DND-41 (cell line): ENCODE measurements at regions not wholly inside any gene's neighbourhood (a gene's known extent, or its start where the extent isn't known, plus 50 kb on each side); places are given as distances from the start of the nearest gene placed in this dataset.

Experiments
- ATAC-seq: fragments of 200-7000 bp; cut with Tn5 transposase; 3 replicates; pipeline ENCODE4 v1.9.1; 2021; ENCODE audit warnings: low read depth; ENCODE audit not compliant: insufficient read depth
- DNase-seq: peaks from one replicate; pipeline ENCODE4 v3.0.0-alpha.2; 2020
- H2AFZ ChIP-seq: 2 replicates; pipeline ENCODE4 v1.6.0; 2012; ENCODE audit warnings: low read depth, low read length
- H3K27ac ChIP-seq: 2 replicates; pipeline ENCODE4 v1.5.1; 2012; ENCODE audit warnings: low read length, inconsistent platforms
- H3K27me3 ChIP-seq: fragments of 200-600 bp; sonication (generic); 2 replicates; pipeline ENCODE4 v1.6.0; 2012; ENCODE audit warnings: low read length, mild to moderate bottlenecking, inconsistent platforms; ENCODE audit not compliant: insufficient read depth, poor library complexity
- H3K36me3 ChIP-seq: 2 replicates; pipeline ENCODE4 v1.5.1; 2012; ENCODE audit warnings: low read length, inconsistent platforms; ENCODE audit not compliant: insufficient read depth
- H3K4me1 ChIP-seq: 2 replicates; pipeline ENCODE4 v1.5.1; 2012; ENCODE audit warnings: mild to moderate bottlenecking, low read length; ENCODE audit not compliant: insufficient read depth
- H3K4me2 ChIP-seq: 2 replicates; pipeline ENCODE4 v1.6.0; 2012; ENCODE audit warnings: mild to moderate bottlenecking, moderate library complexity, low read length, inconsistent platforms; ENCODE audit not compliant: insufficient read depth
- H3K4me3 ChIP-seq, 2 experiments: fragments of 200-600 bp in 1 of 2; shearing (Covaris generic) in 1 of 2; 2 replicates each; pipeline ENCODE4 v1.5.1; 2012 to 2016; ENCODE audit warnings: inconsistent platforms in 2 of 2, low read length in 2 of 2, mild to moderate bottlenecking in 2 of 2, low read depth in 1 of 2, moderate library complexity in 1 of 2
- H3K79me2 ChIP-seq: 2 replicates; pipeline ENCODE4 v1.6.0; 2012; ENCODE audit warnings: low read length, inconsistent platforms; ENCODE audit not compliant: insufficient read depth
- H3K9ac ChIP-seq: 2 replicates; pipeline ENCODE4 v1.6.0; 2012; ENCODE audit warnings: low read depth, mild to moderate bottlenecking, inconsistent platforms, low read length, moderate library complexity
- H3K9me3 ChIP-seq: 2 replicates; pipeline ENCODE4 v1.5.1; 2012; ENCODE audit warnings: low read length, moderate library complexity, mild to moderate bottlenecking, inconsistent platforms; ENCODE audit not compliant: insufficient read depth, severe bottlenecking
- H4K20me1 ChIP-seq: 2 replicates; pipeline ENCODE4 v1.6.0; 2012; ENCODE audit warnings: low read length; ENCODE audit not compliant: insufficient read depth
- CTCF ChIP-seq: IDR thresholded peaks from 2 replicates; pipeline ENCODE4 v1.5.1; 2012; ENCODE audit warnings: borderline replicate concordance, low read length, moderate library complexity, mild to moderate bottlenecking; ENCODE audit not compliant: poor library complexity, severe bottlenecking; ENCODE audit errors: extremely low read depth
- EZH2 ChIP-seq: IDR thresholded peaks from 3 replicates; pipeline ENCODE4 v1.6.1; 2012; ENCODE audit warnings: borderline replicate concordance, low read depth, mild to moderate bottlenecking, moderate library complexity, low read length, inconsistent platforms; ENCODE audit not compliant: severe bottlenecking

- H3K4me2 ChIP-seq, result no peak overlapping the region
- H3K36me3 ChIP-seq, result no peaks in the 10 kb centered on the region
- no peak for DNase-seq
- H4K20me1 ChIP-seq, result no peaks in the 10 kb centered on the region
- ATAC-seq, result no peak
- TF ChIP-seq CTCF, result peak; percentile 20
- TF ChIP-seq EZH2, result no peak
- H3K27ac ChIP-seq, result no peak overlapping the region
- H3K4me3 ChIP-seq, result no peak overlapping the region
- H2AFZ ChIP-seq, result no peak overlapping the region
- H3K9me3 ChIP-seq, result no peaks in the 10 kb centered on the region
- no peaks in the 10 kb centered on the region for H3K4me1 ChIP-seq
- no peak overlapping the region for H3K9ac ChIP-seq
- no peaks in the 10 kb centered on the region for H3K79me2 ChIP-seq
- no peaks in the 10 kb centered on the region for H3K27me3 ChIP-seq
Observed at GRCh38 chr4:27861381-27861787, 1000.7 kb downstream of the STIM2 start.

- Histone ChIP-seq H3K4me3 (no peak overlapping the region), H4K20me1 (no peaks in the 10 kb centered on the region), H3K4me1 (no peaks in the 10 kb centered on the region), H3K9ac (no peak overlapping the region), H3K36me3 (no peaks in the 10 kb centered on the region), H2AFZ (no peak overlapping the region), H3K9me3 (no peaks in the 10 kb centered on the region), H3K4me2 (no peak overlapping the region), H3K27ac (no peak overlapping the region), H3K79me2 (no peaks in the 10 kb centered on the region), H3K27me3 (no peaks in the 10 kb centered on the region)
- ATAC-seq (no peak), DNase-seq (no peak)
- TF ChIP-seq CTCF, result no peak
- TF ChIP-seq EZH2, result no peak
Observed at GRCh38 chr4:27861802-27862201, 1001.2 kb downstream of the STIM2 start.

GRCh38 chr4:27873596-27873995, 1013.0 kb downstream of the STIM2 start:
- TF ChIP-seq EZH2 (no peak), CTCF (no peak)
- Histone ChIP-seq H3K4me2 (no peak overlapping the region), H2AFZ (no peak overlapping the region), H3K36me3 (no peaks in the 10 kb centered on the region), H3K9ac (no peak overlapping the region), H3K4me3 (no peak overlapping the region), H3K79me2 (no peaks in the 10 kb centered on the region), H3K27ac (no peak overlapping the region), H3K9me3 (no peaks in the 10 kb centered on the region), H3K4me1 (no peaks in the 10 kb centered on the region), H3K27me3 (no peaks in the 10 kb centered on the region), H4K20me1 (no peaks in the 10 kb centered on the region)
- ATAC-seq (no peak), DNase-seq (no peak)

- H3K9ac ChIP-seq, result no peak overlapping the region
- ATAC-seq, result no peak
- no peak overlapping the region for H3K4me3 ChIP-seq
Observed at GRCh38 chr4:27881705-27882104, 1021.1 kb downstream of the STIM2 start.

More at GRCh38 chr4:27881705-27882104, 1021.1 kb downstream of the STIM2 start:
- Histone ChIP-seq H3K36me3 (no peaks in the 10 kb centered on the region), H3K27me3 (no peaks in the 10 kb centered on the region), H3K9me3 (no peaks in the 10 kb centered on the region), H3K4me2 (no peak overlapping the region), H4K20me1 (no peaks in the 10 kb centered on the region), H2AFZ (no peak overlapping the region), H3K27ac (no peak overlapping the region), H3K79me2 (no peaks in the 10 kb centered on the region), H3K4me1 (no peaks in the 10 kb centered on the region)
- DNase-seq, result no peak
- TF ChIP-seq EZH2 (no peak), CTCF (no peak)
